NB4 (cell line): ENCODE measurements at regions not wholly inside any gene's neighbourhood (a gene's known extent, or its start where the extent isn't known, plus 50 kb on each side); places are given as distances from the start of the nearest gene placed in this dataset.

Source experiments
- CTCF ChIP-seq: IDR thresholded peaks from one replicate; pipeline ENCODE4 v1.5.1; 2012; ENCODE audit warnings: low read depth, low read length
- MAX ChIP-seq: IDR thresholded peaks from 2 replicates; pipeline ENCODE4 v1.6.1; 2011; ENCODE audit warnings: low read depth, low read length
- MYC ChIP-seq: IDR thresholded peaks from 2 replicates; pipeline ENCODE4 v1.6.1; 2011; ENCODE audit warnings: low read depth, low read length
- POLR2A ChIP-seq: IDR thresholded peaks from 2 replicates; pipeline ENCODE4 v1.6.1; 2011; ENCODE audit warnings: mild to moderate bottlenecking; ENCODE audit not compliant: insufficient read length; ENCODE audit errors: extremely low read depth

- no peak for TF ChIP-seq CTCF
- no peak for TF ChIP-seq POLR2A
- no peak for TF ChIP-seq MAX
- no peak for TF ChIP-seq MYC
These were observed 257.8 kb upstream of the ADGRL4 start for GRCh38 chr1:79264285-79264684.
